A673 (cell line): ENCODE measurements at regions not wholly inside any gene's neighbourhood (a gene's known extent, or its start where the extent isn't known, plus 50 kb on each side); places are given as distances from the start of the nearest gene placed in this dataset.

Experiments used
- EZH2 ChIP-seq: fragments of 200-600 bp; sonication (generic); IDR thresholded peaks from 2 replicates; pipeline ENCODE4 v1.6.1; 2017; ENCODE audit warnings: borderline replicate concordance, low read depth, mild to moderate bottlenecking, mixed read lengths, antibody characterized with exemption, low read length; ENCODE audit not compliant: poor library complexity, severe bottlenecking
- TF ChIP-seq, protein P1 (sequence below): fragments of 300-800, 200-600 bp; sonication (generic); conservative IDR thresholded peaks from 2 replicates; pipeline ENCODE4 v1.5.1; 2017; ENCODE audit warnings: low read depth, mild to moderate bottlenecking, antibody characterized with exemption, low read length, moderate library complexity, mixed read lengths

DNA sequence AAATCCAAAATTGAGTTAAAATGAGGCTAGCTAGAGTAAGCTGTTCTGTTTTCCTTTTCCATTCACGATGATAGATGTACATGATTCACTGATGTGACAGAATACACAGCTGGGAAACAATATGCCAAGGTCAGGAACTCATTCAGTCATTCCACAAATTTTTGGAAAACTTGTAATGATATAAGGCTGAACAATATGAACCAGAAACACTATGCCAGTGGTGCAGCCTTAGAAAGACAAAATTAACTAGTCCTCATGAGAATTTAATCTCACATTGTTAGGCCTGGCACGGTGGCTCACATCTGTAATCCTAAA is 50.0 kb upstream of the NDST3 start:
- TF ChIP-seq, protein P1, sequence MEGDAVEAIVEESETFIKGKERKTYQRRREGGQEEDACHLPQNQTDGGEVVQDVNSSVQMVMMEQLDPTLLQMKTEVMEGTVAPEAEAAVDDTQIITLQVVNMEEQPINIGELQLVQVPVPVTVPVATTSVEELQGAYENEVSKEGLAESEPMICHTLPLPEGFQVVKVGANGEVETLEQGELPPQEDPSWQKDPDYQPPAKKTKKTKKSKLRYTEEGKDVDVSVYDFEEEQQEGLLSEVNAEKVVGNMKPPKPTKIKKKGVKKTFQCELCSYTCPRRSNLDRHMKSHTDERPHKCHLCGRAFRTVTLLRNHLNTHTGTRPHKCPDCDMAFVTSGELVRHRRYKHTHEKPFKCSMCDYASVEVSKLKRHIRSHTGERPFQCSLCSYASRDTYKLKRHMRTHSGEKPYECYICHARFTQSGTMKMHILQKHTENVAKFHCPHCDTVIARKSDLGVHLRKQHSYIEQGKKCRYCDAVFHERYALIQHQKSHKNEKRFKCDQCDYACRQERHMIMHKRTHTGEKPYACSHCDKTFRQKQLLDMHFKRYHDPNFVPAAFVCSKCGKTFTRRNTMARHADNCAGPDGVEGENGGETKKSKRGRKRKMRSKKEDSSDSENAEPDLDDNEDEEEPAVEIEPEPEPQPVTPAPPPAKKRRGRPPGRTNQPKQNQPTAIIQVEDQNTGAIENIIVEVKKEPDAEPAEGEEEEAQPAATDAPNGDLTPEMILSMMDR: no peak
- TF ChIP-seq EZH2: no peak
